ENCODE measurements at regions not wholly inside any gene's neighbourhood (a gene's known extent, or its start where the extent isn't known, plus 50 kb on each side); places are given as distances from the start of the nearest gene placed in this dataset.
"Not testable (repeated sequence)": the region's sequence is repeated elsewhere in the genome, so short reads cannot be mapped to it uniquely, and the experiment has no call there.

DNA sequence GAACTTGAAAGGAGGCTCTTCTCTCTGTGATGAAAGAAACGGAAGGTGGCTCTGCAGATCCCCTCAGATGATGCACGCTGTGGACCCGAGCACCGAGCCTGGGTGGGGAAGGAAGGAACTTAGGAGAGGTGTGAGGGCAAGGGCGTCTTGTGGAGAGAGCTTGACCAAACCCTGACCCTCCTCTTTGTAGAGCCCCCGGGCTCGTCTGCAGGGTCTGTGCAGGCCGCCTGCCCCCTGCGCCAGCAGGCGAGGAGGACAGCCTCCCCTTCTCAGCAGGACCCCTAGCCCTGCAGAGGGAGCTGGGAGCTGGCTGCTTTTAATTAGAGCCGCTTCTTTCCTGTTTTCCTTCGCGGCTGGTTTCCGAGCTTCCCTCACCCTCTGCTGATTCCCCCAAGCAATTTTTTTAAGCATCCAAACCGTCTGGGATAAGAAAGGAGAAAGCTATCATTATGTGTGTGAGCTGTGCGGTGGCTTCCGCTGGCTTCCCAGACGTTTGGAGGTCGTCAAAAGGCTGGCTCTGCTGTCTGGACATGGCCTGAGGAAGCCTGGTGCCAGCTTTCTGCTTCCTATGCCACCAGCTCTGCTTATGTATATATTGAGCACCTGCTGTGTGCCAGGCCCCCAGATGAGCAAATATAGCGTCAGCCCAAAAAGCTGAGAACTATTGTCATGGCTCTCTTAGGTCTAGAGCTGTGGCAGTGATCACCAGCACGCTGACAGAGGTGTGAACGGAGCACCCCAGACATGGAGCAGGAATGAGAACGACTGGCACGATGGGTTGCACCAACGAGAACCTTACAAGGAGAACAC is 160.2 kb upstream of the IRF2BP2 start:
- FAIRE-seq = no peak
- TF ChIP-seq POLR2A (IDR thresholded peaks at IDR 0.05; ENCODE audit: low read depth, low read length) (no peak), TAF1 (IDR thresholded peaks at IDR 0.05; ENCODE audit: borderline replicate concordance, low read depth, low read length) (no peak), POLR2AphosphoS5 (IDR thresholded peaks at IDR 0.05; ENCODE audit: low read depth, low read length) (no peak)
- no peak for DNase-seq (ENCODE audit: insufficient read length)

DNA sequence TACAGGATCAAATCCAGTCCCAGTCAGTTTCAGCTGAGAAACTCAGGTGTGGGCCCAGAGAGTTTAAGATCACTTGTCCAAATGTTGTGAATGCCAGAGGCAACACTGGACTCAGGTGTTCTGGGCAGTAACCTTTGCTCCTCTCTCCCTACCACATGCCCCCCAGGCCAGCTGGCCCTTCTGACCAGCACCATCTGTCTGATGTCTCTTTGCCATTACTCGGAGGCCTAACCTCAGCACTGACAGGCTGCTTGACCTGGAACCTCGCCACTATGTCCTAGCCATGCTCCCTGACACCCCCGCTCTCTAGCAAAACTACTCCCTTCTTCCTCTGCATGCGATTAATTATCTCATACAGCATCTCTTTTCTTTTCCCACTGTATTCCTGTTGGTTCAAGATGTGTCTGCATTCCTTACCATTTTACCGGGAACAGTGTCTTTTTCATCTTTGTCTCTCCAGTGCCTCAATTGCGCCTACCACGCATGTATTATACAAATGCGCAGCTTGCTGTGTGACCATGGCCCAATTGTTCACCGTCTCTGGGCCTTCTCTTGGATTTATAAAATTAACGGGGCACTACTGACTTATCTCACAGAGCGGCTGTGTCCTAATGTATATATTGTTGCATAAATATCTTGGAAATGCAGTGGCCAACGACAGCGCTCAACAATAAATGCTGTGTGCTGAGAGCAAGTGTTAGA is 159.5 kb upstream of the IRF2BP2 start:
- DNase-seq (ENCODE audit: insufficient read length) = no peak
- TF ChIP-seq TAF1 (IDR thresholded peaks at IDR 0.05; ENCODE audit: borderline replicate concordance, low read depth, low read length) (no peak), POLR2AphosphoS5 (IDR thresholded peaks at IDR 0.05; ENCODE audit: low read depth, low read length) (no peak), POLR2A (IDR thresholded peaks at IDR 0.05; ENCODE audit: low read depth, low read length) (no peak)
- FAIRE-seq = no peak

DNA sequence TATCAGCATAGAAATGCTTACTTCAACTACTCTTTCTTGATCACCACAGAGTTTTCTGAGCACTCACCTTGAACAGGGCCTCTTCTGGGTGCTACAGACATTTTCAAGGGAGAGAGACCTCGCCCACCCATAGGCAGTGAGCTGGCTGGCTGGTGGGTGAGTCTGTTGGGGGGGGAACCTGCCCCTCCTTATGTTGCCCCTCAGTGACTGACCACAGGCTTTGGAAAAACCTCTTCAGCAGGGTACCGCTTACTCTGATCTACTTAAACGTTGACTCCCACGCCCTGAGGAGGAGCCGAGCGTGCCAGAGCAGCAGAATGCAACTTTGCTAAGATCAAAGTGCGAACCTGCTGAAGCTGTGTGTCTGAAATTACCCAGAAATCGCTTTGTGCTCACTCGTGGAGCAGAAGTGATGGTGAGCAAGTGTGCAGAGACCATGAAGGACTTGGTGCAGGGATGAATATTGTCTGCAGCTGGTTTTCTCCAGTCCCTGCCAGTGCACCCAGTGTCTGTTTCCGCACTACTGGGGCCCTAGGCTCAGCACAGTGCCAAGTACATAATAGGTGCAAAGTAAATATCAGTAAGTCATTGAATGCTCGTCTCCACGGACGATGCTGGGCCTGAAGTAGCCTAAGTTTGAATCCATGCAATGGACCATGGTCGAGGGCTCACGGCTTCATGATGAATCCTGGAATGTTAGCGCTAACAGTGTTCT is 158.7 kb upstream of the IRF2BP2 start:
- TF ChIP-seq POLR2A (IDR thresholded peaks at IDR 0.05; ENCODE audit: low read depth, low read length) = no peak
- FAIRE-seq (peak; percentile 93), DNase-seq (ENCODE audit: insufficient read length) (no peak)

DNA sequence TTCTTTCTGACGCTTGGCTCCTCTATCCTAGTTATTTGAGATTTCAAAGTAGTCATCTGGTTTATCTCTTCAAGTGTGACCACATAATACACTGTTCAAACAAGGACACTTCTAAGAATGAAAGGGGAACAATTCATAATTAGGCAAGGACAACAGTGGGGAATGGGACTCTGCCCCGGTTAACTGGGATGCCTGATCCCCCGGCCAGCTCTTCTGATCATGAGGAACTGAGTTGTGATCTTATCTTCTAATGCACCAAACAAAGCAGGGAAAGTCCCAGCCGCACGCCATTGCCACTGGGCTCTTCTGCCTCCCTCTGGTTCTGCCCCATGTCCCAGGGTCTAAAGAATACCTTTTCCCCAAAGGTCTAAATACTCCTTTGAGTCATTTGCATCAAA is 158.2 kb upstream of the IRF2BP2 start:
- no peak for DNase-seq (ENCODE audit: insufficient read length)
- FAIRE-seq = peak; percentile 40
- TF ChIP-seq TAF1 (IDR thresholded peaks at IDR 0.05; ENCODE audit: borderline replicate concordance, low read depth, low read length) = no peak
- TF ChIP-seq POLR2AphosphoS5 (IDR thresholded peaks at IDR 0.05; ENCODE audit: low read depth, low read length) = no peak
- no peak for TF ChIP-seq POLR2A (IDR thresholded peaks at IDR 0.05; ENCODE audit: low read depth, low read length)

DNA sequence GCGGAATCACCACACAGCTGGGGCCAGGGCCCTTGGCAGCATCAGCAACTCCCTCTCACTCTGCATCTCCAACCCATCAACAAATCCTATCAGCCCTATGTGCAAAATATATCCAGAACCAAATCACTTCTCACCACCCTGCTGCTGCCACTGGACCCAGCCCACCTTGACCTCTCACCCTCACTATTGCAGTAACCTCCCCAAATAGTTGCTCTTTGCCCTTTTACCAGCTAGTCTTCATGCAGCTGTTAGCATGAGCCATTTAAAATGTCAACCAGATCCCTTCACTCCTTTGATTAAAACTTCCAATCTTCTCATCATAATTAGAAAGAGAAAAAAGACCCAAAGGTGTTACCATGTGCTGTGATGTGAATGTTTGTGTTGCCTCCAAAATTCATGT is 155.7 kb upstream of the IRF2BP2 start:
- FAIRE-seq = no peak
- TF ChIP-seq TAF1 (IDR thresholded peaks at IDR 0.05; ENCODE audit: borderline replicate concordance, low read depth, low read length) (no peak), POLR2AphosphoS5 (IDR thresholded peaks at IDR 0.05; ENCODE audit: low read depth, low read length) (no peak), POLR2A (IDR thresholded peaks at IDR 0.05; ENCODE audit: low read depth, low read length) (no peak)
- no peak for DNase-seq (ENCODE audit: insufficient read length)

DNA sequence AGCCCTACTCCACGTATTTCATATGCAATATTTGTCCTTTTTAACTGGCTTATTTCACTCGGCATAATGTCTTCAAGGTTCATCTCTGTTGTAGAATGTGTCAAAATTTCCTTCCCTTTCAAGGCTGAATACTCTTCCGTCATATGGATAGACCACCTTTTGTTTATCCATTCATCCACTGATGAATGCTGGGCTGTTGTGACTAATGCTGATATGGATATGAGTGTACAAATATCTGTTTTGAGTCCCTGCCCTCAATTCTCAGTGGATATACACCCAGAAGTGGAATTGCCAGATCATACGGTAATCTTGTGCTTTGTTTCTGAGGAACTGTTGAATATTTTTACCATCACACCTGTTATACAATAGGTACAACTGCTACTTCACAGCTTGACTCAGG is 155.2 kb upstream of the IRF2BP2 start:
- FAIRE-seq = no peak
- TF ChIP-seq POLR2AphosphoS5 (IDR thresholded peaks at IDR 0.05; ENCODE audit: low read depth, low read length) (no peak), POLR2A (IDR thresholded peaks at IDR 0.05; ENCODE audit: low read depth, low read length) (no peak), TAF1 (IDR thresholded peaks at IDR 0.05; ENCODE audit: borderline replicate concordance, low read depth, low read length) (no peak)
- DNase-seq (ENCODE audit: insufficient read length) = no peak

DNA sequence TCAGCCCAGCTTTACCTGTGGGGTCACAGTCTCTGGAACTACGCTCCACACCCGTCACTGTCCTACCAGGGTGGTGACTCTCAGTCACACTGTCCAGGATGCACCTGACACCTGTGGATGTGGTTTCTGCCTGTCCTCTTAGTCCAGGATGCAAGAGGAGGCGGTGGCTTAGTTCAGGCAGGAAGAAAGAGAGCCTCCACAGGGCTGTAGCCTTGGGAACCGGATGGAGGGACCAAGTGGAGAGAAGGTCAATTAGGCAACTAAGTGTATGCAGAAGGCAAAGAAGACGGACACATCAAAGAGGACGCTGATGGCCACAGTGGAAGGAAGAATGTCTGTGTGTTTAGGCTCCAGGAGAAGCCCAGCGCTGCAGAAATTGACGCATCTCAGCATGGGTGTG is 153.9 kb upstream of the IRF2BP2 start:
- no peak for FAIRE-seq
- TF ChIP-seq POLR2AphosphoS5 (IDR thresholded peaks at IDR 0.05; ENCODE audit: low read depth, low read length) (no peak), TAF1 (IDR thresholded peaks at IDR 0.05; ENCODE audit: borderline replicate concordance, low read depth, low read length) (no peak), POLR2A (IDR thresholded peaks at IDR 0.05; ENCODE audit: low read depth, low read length) (no peak)
- DNase-seq (ENCODE audit: insufficient read length) = no peak

DNA sequence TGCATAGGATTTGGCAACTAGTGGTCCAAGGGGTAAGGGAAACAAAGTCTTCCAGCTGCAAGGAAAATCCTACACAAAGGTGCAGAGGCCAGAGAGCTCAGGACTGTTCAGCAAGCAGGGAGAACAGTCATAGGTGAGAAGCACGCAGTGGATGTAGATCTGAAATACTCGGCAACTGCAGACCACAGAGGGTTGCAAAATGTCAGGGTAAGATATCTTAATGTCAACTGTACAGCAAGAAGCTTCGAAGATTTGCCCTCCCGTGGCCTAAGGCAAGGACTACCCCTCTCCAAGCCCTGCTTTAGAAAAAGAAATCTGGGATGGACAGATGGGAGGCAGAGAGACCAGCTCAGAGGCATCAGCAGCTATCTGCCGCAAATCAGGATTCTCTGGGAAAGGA is 153.4 kb upstream of the IRF2BP2 start:
- TF ChIP-seq TAF1 (IDR thresholded peaks at IDR 0.05; ENCODE audit: borderline replicate concordance, low read depth, low read length) (no peak), POLR2A (IDR thresholded peaks at IDR 0.05; ENCODE audit: low read depth, low read length) (no peak)
- FAIRE-seq (no peak), DNase-seq (ENCODE audit: insufficient read length) (no peak)

DNA sequence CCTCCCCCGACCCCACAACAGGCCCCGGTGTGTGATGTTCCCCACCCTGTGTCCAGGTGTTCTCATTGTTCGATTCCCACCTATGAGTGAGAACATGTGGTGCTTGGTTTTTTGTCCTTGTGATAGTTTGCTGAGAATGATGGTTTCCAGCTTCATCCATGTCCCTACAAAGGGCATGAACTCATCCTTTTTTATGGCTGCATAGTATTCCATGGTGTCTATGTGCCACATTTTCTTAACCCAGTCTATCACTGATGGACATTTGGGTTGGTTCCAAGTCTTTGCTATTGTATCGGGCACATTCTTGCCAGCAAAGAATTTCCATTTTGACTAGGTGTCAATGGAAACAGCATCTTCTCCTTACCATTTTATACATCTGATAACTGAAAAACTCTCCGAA is 152.1 kb upstream of the IRF2BP2 start:
- not testable (repeated sequence) for DNase-seq (ENCODE audit: insufficient read length); FAIRE-seq

DNA sequence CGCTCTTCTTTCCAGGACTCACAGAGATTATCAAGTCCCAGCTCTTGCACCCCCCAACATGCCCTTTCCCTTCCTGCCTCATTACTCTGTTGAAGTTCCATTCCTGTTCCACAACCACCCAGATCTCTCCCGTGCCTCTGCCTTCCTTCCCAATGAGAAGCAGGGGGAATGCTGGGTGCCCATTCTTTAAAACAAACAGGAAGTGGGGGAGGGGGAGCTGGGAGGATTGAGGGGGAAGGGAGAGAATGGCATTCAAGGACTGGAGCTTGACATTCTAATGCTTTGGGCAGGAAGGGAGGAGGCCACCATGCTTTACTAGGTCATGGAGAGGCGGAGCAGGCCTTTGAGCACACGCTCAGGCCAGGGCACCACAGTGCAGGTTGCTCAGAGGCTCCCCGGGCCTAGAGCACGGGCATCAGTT is 150.3 kb upstream of the IRF2BP2 start:
- TF ChIP-seq POLR2AphosphoS5 (IDR thresholded peaks at IDR 0.05; ENCODE audit: low read depth, low read length) = no peak
- TF ChIP-seq TAF1 (IDR thresholded peaks at IDR 0.05; ENCODE audit: borderline replicate concordance, low read depth, low read length) = no peak
- TF ChIP-seq POLR2A (IDR thresholded peaks at IDR 0.05; ENCODE audit: low read depth, low read length) = no peak
- FAIRE-seq = no peak
- DNase-seq (ENCODE audit: insufficient read length) = no peak

DNA sequence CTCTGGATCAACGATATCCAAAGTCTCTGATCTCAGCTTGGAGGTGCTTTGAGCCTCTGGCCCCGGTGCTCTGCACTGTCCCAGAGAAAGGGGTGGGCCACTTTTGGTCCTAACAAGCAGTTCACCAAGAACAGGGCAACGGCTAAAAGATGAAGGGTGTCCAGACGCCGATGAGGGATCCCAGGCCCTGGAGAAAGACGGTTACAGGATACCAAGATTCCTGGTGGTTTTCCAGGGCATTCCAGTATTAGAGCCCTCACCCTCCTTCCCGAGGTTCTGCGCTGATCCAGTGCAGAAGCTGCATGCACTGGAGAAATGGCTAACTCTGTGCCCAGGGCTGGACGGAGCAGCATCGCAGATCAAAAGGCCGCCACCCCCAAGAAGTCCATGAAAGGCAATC is 149.9 kb upstream of the IRF2BP2 start:
- TF ChIP-seq POLR2AphosphoS5 (IDR thresholded peaks at IDR 0.05; ENCODE audit: low read depth, low read length) (no peak), POLR2A (IDR thresholded peaks at IDR 0.05; ENCODE audit: low read depth, low read length) (no peak)
- no peak for DNase-seq (ENCODE audit: insufficient read length)
- FAIRE-seq = no peak

DNA sequence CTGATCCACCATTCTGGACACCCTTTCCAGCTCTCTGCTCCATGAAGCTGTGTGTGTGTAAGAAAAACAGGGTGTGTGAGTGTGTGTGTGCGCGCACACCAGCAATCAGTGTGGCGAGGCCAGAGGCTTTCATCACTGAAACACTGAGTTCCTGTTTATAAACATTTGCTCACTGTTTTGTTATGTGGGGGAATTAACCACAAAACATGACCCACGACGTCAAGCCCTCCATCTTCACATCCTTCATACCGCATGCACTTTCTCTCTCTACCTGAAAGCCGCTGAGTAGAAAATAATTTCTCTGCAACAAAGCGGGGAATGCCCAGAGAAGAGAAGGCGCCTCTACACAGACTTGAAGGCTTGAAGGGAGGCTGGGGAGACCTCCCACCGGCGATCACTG is 148.9 kb upstream of the IRF2BP2 start:
- FAIRE-seq = no peak
- no peak for DNase-seq (ENCODE audit: insufficient read length)
- TF ChIP-seq POLR2A (IDR thresholded peaks at IDR 0.05; ENCODE audit: low read depth, low read length) (no peak), POLR2AphosphoS5 (IDR thresholded peaks at IDR 0.05; ENCODE audit: low read depth, low read length) (no peak), TAF1 (IDR thresholded peaks at IDR 0.05; ENCODE audit: borderline replicate concordance, low read depth, low read length) (no peak)
